Mesothelial cell of epicardium (in vitro differentiated cells): ENCODE measurements at regions not wholly inside any gene's neighbourhood (a gene's known extent, or its start where the extent isn't known, plus 50 kb on each side); places are given as distances from the start of the nearest gene placed in this dataset.
A peak's percentile ranks its signal among the peaks of the same experiment; 100 is the strongest.
"Not testable (repeated sequence)": the region's sequence is repeated elsewhere in the genome, so short reads cannot be mapped to it uniquely, and the experiment has no call there.

ENCODE experiments used
- DNase-seq, 2 experiments: peaks; one replicate each; pipeline ENCODE4 v3.0.0; 2021; ENCODE audit warnings: low spot score in 2 of 2; ENCODE audit not compliant: unreplicated experiment in 2 of 2
- H3K27ac Mint-ChIP-seq: 2 replicates; pipeline ENCODE4 v1.8.0; 2021; ENCODE audit warnings: mixed read lengths
- H3K27me3 Mint-ChIP-seq: 2 replicates; pipeline ENCODE4 v1.8.0; 2021; ENCODE audit warnings: low read depth, mixed read lengths
- H3K36me3 Mint-ChIP-seq: 2 replicates; pipeline ENCODE4 v1.8.0; 2021; ENCODE audit warnings: mixed read lengths
- H3K4me1 Mint-ChIP-seq: 2 replicates; pipeline ENCODE4 v1.8.0; 2021; ENCODE audit warnings: mixed read lengths
- H3K4me3 Mint-ChIP-seq: 2 replicates; pipeline ENCODE4 v1.8.0; 2021; ENCODE audit warnings: mild to moderate bottlenecking, moderate library complexity, mixed read lengths
- H3K9me3 Mint-ChIP-seq: 2 replicates; pipeline ENCODE4 v1.8.0; 2021; ENCODE audit warnings: mixed read lengths

- H3K4me3 Mint-ChIP-seq, H3K27ac Mint-ChIP-seq, H3K27me3 Mint-ChIP-seq, H3K4me1 Mint-ChIP-seq: not testable (repeated sequence)
- Mint-ChIP-seq H3K36me3 (peaks cover 17% of the 10 kb centered on the region), H3K9me3 (peaks cover 56% of the 10 kb centered on the region)
- DNase-seq: peak in 1 of 2 experiments; percentile 46
These were observed 173.7 kb upstream of the TPTE start for GRCh38 chr21:10347675-10348074.

GRCh38 chr21:10348150-10348549 is 173.2 kb upstream of the TPTE start:
- peaks cover 61% of the 10 kb centered on the region for H3K9me3 Mint-ChIP-seq
- not testable (repeated sequence) for H3K4me1 Mint-ChIP-seq

GRCh38 chr21:10354851-10355578 is 166.4 kb upstream of the TPTE start:
- H3K27me3 Mint-ChIP-seq, H3K4me3 Mint-ChIP-seq, H3K4me1 Mint-ChIP-seq, H3K36me3 Mint-ChIP-seq, DNase-seq, H3K27ac Mint-ChIP-seq: not testable (repeated sequence)
- H3K9me3 Mint-ChIP-seq: peaks cover 72% of the 10 kb centered on the region

More at GRCh38 chr21:10348150-10348549, 173.2 kb upstream of the TPTE start:
- DNase-seq, H3K4me3 Mint-ChIP-seq, H3K27ac Mint-ChIP-seq, H3K27me3 Mint-ChIP-seq: not testable (repeated sequence)
- H3K36me3 Mint-ChIP-seq: peaks cover 17% of the 10 kb centered on the region

- H3K36me3 Mint-ChIP-seq, H3K4me3 Mint-ChIP-seq, DNase-seq, H3K27me3 Mint-ChIP-seq, H3K27ac Mint-ChIP-seq, H3K4me1 Mint-ChIP-seq: not testable (repeated sequence)
- H3K9me3 Mint-ChIP-seq: peaks cover 71% of the 10 kb centered on the region
These were observed 162.3 kb upstream of the TPTE start for GRCh38 chr21:10359120-10359519.

GRCh38 chr21:10359911-10360310 is 161.5 kb upstream of the TPTE start:
- not testable (repeated sequence) for H3K27me3 Mint-ChIP-seq, H3K27ac Mint-ChIP-seq, H3K36me3 Mint-ChIP-seq, H3K4me3 Mint-ChIP-seq, H3K4me1 Mint-ChIP-seq, DNase-seq
- peaks cover 64% of the 10 kb centered on the region for H3K9me3 Mint-ChIP-seq

- not testable (repeated sequence) for H3K27ac Mint-ChIP-seq, H3K36me3 Mint-ChIP-seq, H3K27me3 Mint-ChIP-seq, H3K4me1 Mint-ChIP-seq, DNase-seq, H3K4me3 Mint-ChIP-seq
- peaks cover 54% of the 10 kb centered on the region for H3K9me3 Mint-ChIP-seq
These were observed 160.1 kb upstream of the TPTE start for GRCh38 chr21:10361214-10361736.

GRCh38 chr21:10362816-10363215 is 158.6 kb upstream of the TPTE start:
- not testable (repeated sequence) for DNase-seq, H3K27me3 Mint-ChIP-seq, H3K4me1 Mint-ChIP-seq, H3K36me3 Mint-ChIP-seq, H3K4me3 Mint-ChIP-seq, H3K27ac Mint-ChIP-seq
- H3K9me3 Mint-ChIP-seq: peaks cover 42% of the 10 kb centered on the region

- not testable (repeated sequence) for H3K27ac Mint-ChIP-seq, H3K4me3 Mint-ChIP-seq, DNase-seq, H3K4me1 Mint-ChIP-seq, H3K36me3 Mint-ChIP-seq, H3K27me3 Mint-ChIP-seq
- H3K9me3 Mint-ChIP-seq: peaks cover 40% of the 10 kb centered on the region
These were observed 158.1 kb upstream of the TPTE start for GRCh38 chr21:10363321-10363720.

GRCh38 chr21:10366210-10366609 is 155.2 kb upstream of the TPTE start:
- not testable (repeated sequence) for H3K4me3 Mint-ChIP-seq, DNase-seq, H3K27ac Mint-ChIP-seq, H3K4me1 Mint-ChIP-seq, H3K27me3 Mint-ChIP-seq, H3K36me3 Mint-ChIP-seq
- peaks cover 23% of the 10 kb centered on the region for H3K9me3 Mint-ChIP-seq

GRCh38 chr21:10367586-10367985 is 153.8 kb upstream of the TPTE start:
- H3K4me3 Mint-ChIP-seq, H3K9me3 Mint-ChIP-seq, DNase-seq, H3K4me1 Mint-ChIP-seq, H3K27me3 Mint-ChIP-seq, H3K36me3 Mint-ChIP-seq, H3K27ac Mint-ChIP-seq: not testable (repeated sequence)

GRCh38 chr21:10368323-10368798 is 153.0 kb upstream of the TPTE start:
- H3K36me3 Mint-ChIP-seq, H3K27me3 Mint-ChIP-seq, H3K27ac Mint-ChIP-seq, H3K9me3 Mint-ChIP-seq, H3K4me3 Mint-ChIP-seq, H3K4me1 Mint-ChIP-seq: not testable (repeated sequence)
- DNase-seq: peak in 1 of 2 experiments; percentile 53

- H3K4me3 Mint-ChIP-seq, H3K27me3 Mint-ChIP-seq, DNase-seq, H3K4me1 Mint-ChIP-seq, H3K27ac Mint-ChIP-seq, H3K36me3 Mint-ChIP-seq, H3K9me3 Mint-ChIP-seq: not testable (repeated sequence)
These were observed 152.1 kb upstream of the TPTE start for GRCh38 chr21:10369289-10369688.

GRCh38 chr21:10377758-10378157 is 143.6 kb upstream of the TPTE start:
- H3K36me3 Mint-ChIP-seq, H3K27ac Mint-ChIP-seq, H3K27me3 Mint-ChIP-seq, H3K4me3 Mint-ChIP-seq, H3K4me1 Mint-ChIP-seq, DNase-seq: not testable (repeated sequence)
- peaks cover 22% of the 10 kb centered on the region for H3K9me3 Mint-ChIP-seq

- not testable (repeated sequence) for H3K27me3 Mint-ChIP-seq, H3K4me1 Mint-ChIP-seq, H3K36me3 Mint-ChIP-seq, H3K27ac Mint-ChIP-seq, DNase-seq, H3K4me3 Mint-ChIP-seq
- H3K9me3 Mint-ChIP-seq: peaks cover 17% of the 10 kb centered on the region
These were observed 141.6 kb upstream of the TPTE start for GRCh38 chr21:10379816-10380215.
